MG63 (cell line): ENCODE measurements at regions not wholly inside any gene's neighbourhood (a gene's known extent, or its start where the extent isn't known, plus 50 kb on each side); places are given as distances from the start of the nearest gene placed in this dataset.

Experiments used
- DNase-seq: peaks from one replicate; pipeline ENCODE4 v3.0.0-alpha.2; 2020
- H3K27me3 ChIP-seq: fragments of 250-450 bp; sonication (Bioruptor Pico); 2 replicates; pipeline ENCODE4 v1.5.1; 2020; ENCODE audit warnings: mild to moderate bottlenecking, moderate library complexity
- H3K36me3 ChIP-seq: fragments of 250-450 bp; sonication (Bioruptor Pico); 2 replicates; pipeline ENCODE4 v1.5.1; 2020; ENCODE audit warnings: mild to moderate bottlenecking, moderate library complexity
- H3K4me3 ChIP-seq: fragments of 250-450 bp; sonication (Bioruptor Pico); 2 replicates; pipeline ENCODE4 v1.5.1; 2020; ENCODE audit warnings: mild to moderate bottlenecking, moderate library complexity
- H3K9me3 ChIP-seq: fragments of 250-450 bp; sonication (Bioruptor Pico); 2 replicates; pipeline ENCODE4 v1.5.1; 2020; ENCODE audit warnings: mild to moderate bottlenecking, moderate library complexity

- Histone ChIP-seq H3K4me3 (no peak overlapping the region), H3K36me3 (no peaks in the 10 kb centered on the region), H3K9me3 (no peaks in the 10 kb centered on the region), H3K27me3 (no peaks in the 10 kb centered on the region)
- no peak for DNase-seq
Observed at GRCh38 chr16:86763819-86764218, 185.5 kb downstream of the FOXL1 start.

GRCh38 chr16:86764551-86764950, 186.2 kb downstream of the FOXL1 start:
- no peak for DNase-seq
- Histone ChIP-seq H3K27me3 (no peaks in the 10 kb centered on the region), H3K4me3 (no peak overlapping the region), H3K9me3 (no peaks in the 10 kb centered on the region), H3K36me3 (no peaks in the 10 kb centered on the region)

- Histone ChIP-seq H3K27me3 (no peaks in the 10 kb centered on the region), H3K36me3 (no peaks in the 10 kb centered on the region), H3K4me3 (no peak overlapping the region), H3K9me3 (no peaks in the 10 kb centered on the region)
- DNase-seq, result no peak
Observed at GRCh38 chr16:86765389-86766026, 187.2 kb downstream of the FOXL1 start.

DNA sequence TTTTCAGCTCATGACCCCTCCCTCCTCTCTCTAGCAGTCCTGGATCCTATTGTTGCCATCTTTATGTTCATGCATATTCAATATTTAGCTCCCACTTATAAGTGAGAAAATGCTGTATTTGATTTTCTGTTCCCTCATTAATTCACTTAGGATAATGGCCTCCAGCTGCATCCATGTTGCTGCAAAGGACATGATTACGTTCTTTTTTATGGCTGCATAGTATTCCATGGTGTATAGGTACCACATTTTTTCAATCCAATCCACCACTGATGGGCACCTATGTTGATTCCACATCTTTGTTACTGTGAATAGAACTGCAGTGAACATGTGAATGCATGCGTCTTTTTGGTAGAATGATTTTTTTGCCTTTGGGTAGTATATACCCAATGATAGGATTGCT, 188.4 kb downstream of the FOXL1 start:
- DNase-seq, result no peak
- Histone ChIP-seq H3K4me3 (no peak overlapping the region), H3K9me3 (no peaks in the 10 kb centered on the region), H3K36me3 (no peaks in the 10 kb centered on the region), H3K27me3 (no peaks in the 10 kb centered on the region)

- no peak overlapping the region for H3K4me3 ChIP-seq
- no peaks in the 10 kb centered on the region for H3K9me3 ChIP-seq
- no peaks in the 10 kb centered on the region for H3K36me3 ChIP-seq
- H3K27me3 ChIP-seq, result no peaks in the 10 kb centered on the region
- DNase-seq, result no peak
Observed at GRCh38 chr16:86768228-86768791, 190.0 kb downstream of the FOXL1 start.

- Histone ChIP-seq H3K27me3 (no peaks in the 10 kb centered on the region), H3K9me3 (no peaks in the 10 kb centered on the region), H3K4me3 (no peak overlapping the region), H3K36me3 (no peaks in the 10 kb centered on the region)
- peak; percentile 81 for DNase-seq
Observed at GRCh38 chr16:86768999-86769398, 190.7 kb downstream of the FOXL1 start.

DNA sequence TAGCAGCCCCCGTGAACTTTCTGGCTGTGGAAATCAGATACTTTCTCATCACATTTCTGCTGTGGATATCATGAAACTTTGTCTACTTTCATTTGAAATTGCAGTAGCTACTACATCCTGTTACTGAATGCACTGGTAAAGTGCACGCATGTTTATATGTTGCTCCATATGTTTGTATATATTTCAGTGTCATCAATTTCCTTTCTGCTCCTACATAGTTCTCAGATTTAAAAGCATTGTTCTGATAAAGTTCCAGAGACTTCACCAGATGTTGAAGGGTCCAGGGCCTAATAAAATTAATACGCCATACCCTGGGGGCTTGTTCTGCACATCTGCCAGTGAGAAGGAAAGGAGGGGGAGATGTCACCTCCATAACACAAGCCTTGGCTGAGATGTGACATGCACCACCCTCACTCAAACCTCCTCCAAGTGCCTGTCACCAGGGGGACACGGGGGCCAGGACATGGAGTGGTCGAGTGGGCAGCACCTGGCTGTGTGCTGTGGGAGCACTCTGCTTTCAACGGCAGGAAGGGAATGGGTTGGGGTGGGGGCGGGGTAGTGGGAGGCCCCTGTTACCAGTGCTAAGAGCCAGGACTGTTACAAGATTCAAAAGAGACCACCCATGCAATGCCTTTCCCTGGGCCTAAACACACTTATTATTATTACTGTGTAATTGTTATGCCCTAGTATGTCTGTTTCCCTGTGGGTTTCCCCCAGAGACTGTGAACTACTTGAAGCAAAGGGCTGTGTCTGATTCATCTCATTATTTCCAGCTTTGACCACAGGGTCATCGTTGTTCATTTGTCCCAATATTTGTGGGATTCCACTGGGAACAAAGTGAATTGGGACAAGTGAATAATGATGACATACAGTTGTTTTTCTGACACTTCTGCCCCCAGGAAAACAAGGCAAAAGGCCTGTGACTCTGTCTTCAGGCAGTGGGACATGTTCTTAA, 193.4 kb downstream of the FOXL1 start:
- no peak for DNase-seq
- H3K4me3 ChIP-seq, result no peak overlapping the region
- H3K27me3 ChIP-seq, result no peaks in the 10 kb centered on the region
- H3K9me3 ChIP-seq, result no peaks in the 10 kb centered on the region
- H3K36me3 ChIP-seq, result no peaks in the 10 kb centered on the region

DNA sequence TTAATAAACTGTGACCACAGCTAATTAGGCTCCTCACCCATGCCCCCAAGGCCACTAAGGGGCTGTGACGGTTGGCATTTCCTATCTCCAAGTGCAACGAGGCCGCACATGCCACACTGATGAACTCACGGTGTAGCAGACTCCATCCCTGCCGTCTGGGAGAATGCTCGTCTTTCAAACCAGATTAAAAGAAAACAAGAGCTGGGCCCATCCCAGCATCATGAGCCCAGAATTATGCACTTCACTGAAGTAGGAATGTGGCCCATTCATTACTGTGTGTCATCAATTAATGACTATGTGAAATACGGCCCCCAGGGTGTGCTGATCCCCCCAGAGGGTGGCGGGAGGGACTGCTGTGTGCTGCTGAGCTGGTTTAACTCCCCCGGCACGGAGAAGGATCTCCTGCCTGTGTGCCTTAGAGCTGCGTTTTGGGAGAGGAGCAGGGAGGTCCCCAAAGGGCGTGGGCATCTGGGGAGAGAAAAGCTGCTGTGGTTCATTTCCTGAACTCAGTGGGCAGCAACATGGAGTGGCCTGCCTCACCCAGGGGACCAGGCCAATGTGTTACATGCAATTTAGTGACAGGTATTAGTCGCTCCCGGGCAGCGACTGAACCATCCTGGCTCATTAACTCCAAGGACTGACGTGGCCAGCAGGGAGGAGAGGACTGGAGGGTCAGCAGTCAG, 194.5 kb downstream of the FOXL1 start:
- no peaks in the 10 kb centered on the region for H3K27me3 ChIP-seq
- no peak overlapping the region for H3K4me3 ChIP-seq

GRCh38 chr16:86773354-86773715, 195.0 kb downstream of the FOXL1 start:
- Histone ChIP-seq H3K4me3 (no peak overlapping the region), H3K9me3 (no peaks in the 10 kb centered on the region)

More for the DNA sequence above, 194.5 kb downstream of the FOXL1 start:
- H3K9me3 ChIP-seq, result no peaks in the 10 kb centered on the region
- DNase-seq, result peak; percentile 35
- no peaks in the 10 kb centered on the region for H3K36me3 ChIP-seq

DNA sequence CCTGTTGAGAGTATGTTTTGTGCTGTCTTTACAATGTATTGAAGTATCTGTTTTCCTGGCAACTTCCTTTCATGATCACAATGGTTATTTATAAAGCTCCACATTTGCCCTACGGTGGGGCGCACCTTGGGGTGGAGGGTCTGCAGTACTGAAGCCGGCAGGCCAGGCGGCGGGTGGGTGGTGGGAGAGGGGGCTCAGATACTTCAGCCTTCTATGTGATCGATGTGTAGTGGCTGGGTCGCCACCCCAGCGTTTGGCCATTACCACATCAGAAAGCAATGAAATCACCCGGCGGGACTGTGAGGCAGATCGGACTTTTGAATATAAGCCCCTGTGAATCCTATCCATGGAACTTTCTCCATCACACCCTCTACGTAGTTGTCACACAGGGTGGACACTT, 196.6 kb downstream of the FOXL1 start:
- no peak for DNase-seq
- Histone ChIP-seq H3K36me3 (no peaks in the 10 kb centered on the region), H3K27me3 (no peaks in the 10 kb centered on the region), H3K4me3 (no peak overlapping the region), H3K9me3 (no peaks in the 10 kb centered on the region)

More at GRCh38 chr16:86773354-86773715, 195.0 kb downstream of the FOXL1 start:
- no peaks in the 10 kb centered on the region for H3K27me3 ChIP-seq
- DNase-seq, result no peak
- no peaks in the 10 kb centered on the region for H3K36me3 ChIP-seq

DNA sequence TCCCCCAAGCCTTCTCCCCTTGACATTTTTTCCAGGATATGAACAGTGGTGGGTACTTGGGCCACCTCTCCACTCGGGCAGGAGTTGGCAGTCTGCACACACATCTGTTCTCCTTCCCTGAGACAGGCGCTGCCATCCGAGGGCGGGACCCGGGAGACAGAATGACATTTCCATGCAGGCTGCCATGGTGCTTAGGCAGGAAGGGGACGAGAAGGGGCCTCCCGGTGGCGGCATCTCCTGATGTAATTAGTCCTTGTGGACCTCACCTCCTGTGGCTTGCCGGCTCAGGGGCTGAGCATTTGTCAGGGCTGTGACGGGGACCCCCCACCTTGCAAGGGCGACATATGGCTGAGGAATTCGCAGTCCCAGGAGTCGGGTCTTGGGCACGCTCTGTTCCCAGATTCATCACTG, 197.2 kb downstream of the FOXL1 start:
- DNase-seq, result no peak
- Histone ChIP-seq H3K4me3 (no peak overlapping the region), H3K27me3 (no peaks in the 10 kb centered on the region), H3K36me3 (no peaks in the 10 kb centered on the region), H3K9me3 (no peaks in the 10 kb centered on the region)

DNA sequence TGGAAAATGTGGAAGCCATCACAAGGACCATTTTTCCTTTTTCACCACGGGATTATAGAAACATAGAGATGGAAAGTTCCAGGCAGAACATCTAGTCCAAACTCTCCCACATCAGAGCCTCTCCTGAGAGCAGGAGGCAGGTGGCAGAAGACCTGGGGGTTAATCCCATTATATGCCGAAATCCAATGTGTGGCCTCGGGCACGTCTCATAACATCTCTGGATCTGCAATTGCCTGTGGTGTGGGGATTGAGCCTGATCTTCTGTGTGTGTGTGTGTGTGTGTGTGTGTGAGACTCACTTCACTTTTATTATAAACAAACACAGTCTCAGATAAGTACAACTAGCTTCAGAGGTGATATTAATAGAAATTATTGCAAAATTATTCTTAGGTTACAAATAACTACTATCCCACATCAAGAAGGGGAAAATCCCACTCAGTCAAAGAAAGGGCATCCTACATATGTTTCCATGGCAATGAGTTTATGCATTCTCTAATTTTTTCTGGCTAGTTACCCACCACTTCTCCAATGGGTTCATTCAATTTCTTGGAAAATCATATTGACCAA, 199.1 kb downstream of the FOXL1 start:
- H3K4me3 ChIP-seq, result no peak overlapping the region
- H3K36me3 ChIP-seq, result no peaks in the 10 kb centered on the region
- no peak for DNase-seq
- no peaks in the 10 kb centered on the region for H3K27me3 ChIP-seq
- no peaks in the 10 kb centered on the region for H3K9me3 ChIP-seq

- no peak overlapping the region for H3K4me3 ChIP-seq
- H3K27me3 ChIP-seq, result no peaks in the 10 kb centered on the region
- no peaks in the 10 kb centered on the region for H3K36me3 ChIP-seq
- no peak for DNase-seq
- no peaks in the 10 kb centered on the region for H3K9me3 ChIP-seq
Observed at GRCh38 chr16:86778108-86778745, 199.9 kb downstream of the FOXL1 start.

GRCh38 chr16:86778978-86779377, 200.6 kb downstream of the FOXL1 start:
- no peaks in the 10 kb centered on the region for H3K9me3 ChIP-seq
- H3K27me3 ChIP-seq, result no peaks in the 10 kb centered on the region

DNA sequence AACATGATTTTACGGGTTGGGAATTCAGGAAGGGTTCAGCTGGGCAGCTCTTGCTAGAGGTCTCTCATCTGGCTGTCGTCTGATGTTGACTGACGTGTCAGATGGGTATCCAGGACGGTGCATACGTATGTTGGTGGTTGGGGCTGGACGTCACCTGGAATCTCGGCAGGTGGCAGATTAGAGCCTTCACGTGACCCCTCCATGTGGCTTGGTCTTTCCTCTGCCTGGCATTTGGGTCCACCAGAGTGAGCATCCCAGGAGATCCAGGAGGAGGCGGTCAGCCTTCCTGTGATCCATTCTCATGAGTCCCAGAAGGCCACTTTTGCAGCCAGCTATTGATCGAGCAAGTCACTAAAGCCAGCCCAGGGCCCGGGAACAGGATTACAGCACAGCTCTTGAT, 202.7 kb downstream of the FOXL1 start:
- no peaks in the 10 kb centered on the region for H3K9me3 ChIP-seq
- no peaks in the 10 kb centered on the region for H3K27me3 ChIP-seq
- DNase-seq, result no peak
- H3K4me3 ChIP-seq, result no peak overlapping the region
- H3K36me3 ChIP-seq, result no peaks in the 10 kb centered on the region

More at GRCh38 chr16:86778978-86779377, 200.6 kb downstream of the FOXL1 start:
- no peaks in the 10 kb centered on the region for H3K36me3 ChIP-seq
- no peak overlapping the region for H3K4me3 ChIP-seq
- DNase-seq, result no peak
